ENCODE measurements at regions not wholly inside any gene's neighbourhood (a gene's known extent, or its start where the extent isn't known, plus 50 kb on each side); places are given as distances from the start of the nearest gene placed in this dataset.

DNA sequence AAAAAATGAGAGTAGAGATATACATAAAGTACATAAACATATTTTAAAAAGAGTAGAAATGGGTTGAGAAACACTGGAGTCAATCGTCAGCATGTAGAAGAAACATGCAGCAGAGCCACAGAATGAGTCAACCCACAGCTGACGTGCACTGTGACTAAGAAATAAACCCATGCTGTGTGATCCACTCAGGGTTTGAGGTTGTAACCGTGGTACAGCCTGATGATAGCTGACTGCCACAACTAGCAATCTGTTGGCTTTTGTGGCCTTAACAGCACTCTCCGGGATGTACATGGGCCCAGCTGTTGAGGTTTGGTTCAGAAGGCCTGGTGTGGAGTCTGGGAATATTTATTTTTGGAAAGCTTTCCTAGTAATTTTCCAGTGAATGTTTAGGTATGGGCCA is 554.4 kb upstream of the MEX3C start (continued):
- no peak for TF ChIP-seq STAT1 (conservative IDR thresholded peaks at IDR 0.05)
- TF ChIP-seq ATF2 (IDR thresholded peaks at IDR 0.05; ENCODE audit: low read length) = no peak
- peak; percentile 38; the same call in 1 of the 2 replicates for TF ChIP-seq DPF2 (IDR thresholded peaks at IDR 0.05)
- TF ChIP-seq IKZF1 (conservative IDR thresholded peaks at IDR 0.05) = peak; percentile 55
- TF ChIP-seq CREB1 (IDR thresholded peaks at IDR 0.05; ENCODE audit: low read depth) = peak; percentile 22; the same call in 1 of the 2 replicates
- peak; percentile 65 for TF ChIP-seq MTA2 (IDR thresholded peaks at IDR 0.05; ENCODE audit: low read depth)
- no peak for TF ChIP-seq USF1 (IDR thresholded peaks at IDR 0.05; ENCODE audit: borderline replicate concordance, extremely low read length, insufficient read depth, low read depth, low read length)
- TF ChIP-seq IKZF2 (IDR thresholded peaks at IDR 0.05) = peak; percentile 27 to 54; a peak in 1 of 4 replicates
- no peak for TF ChIP-seq ZNF384 (IDR thresholded peaks at IDR 0.05; ENCODE audit: borderline replicate concordance, low read depth, low read length)
- peak; percentile 24 to 69; a peak in 2 of 4 replicates for TF ChIP-seq EP300 (IDR thresholded peaks at IDR 0.05; ENCODE audit: borderline replicate concordance in 1 of 2, control insufficient read depth in 1 of 2, low read depth in 2 of 2, low read length in 2 of 2)

Data from GM12878 (cell line).